Uterus (tissue), 3 donors: ENCODE measurements at regions not wholly inside any gene's neighbourhood (a gene's known extent, or its start where the extent isn't known, plus 50 kb on each side); places are given as distances from the start of the nearest gene placed in this dataset.

Experiments used
- DNase-seq, 2 donors: peaks; one replicate each; pipeline ENCODE4 v3.0.0-alpha.2; 2019 to 2020
- H3K27ac ChIP-seq, 2 donors: fragments of 200-600 bp; sonication (generic); 1 replicate in 1 of 2; 2 replicates in 1 of 2; pipeline ENCODE4 v1.5.1; 2016 to 2018
- H3K27me3 ChIP-seq, 2 donors: fragments of 200-600 bp; sonication (generic); one replicate each; pipeline ENCODE4 v1.5.1; 2018 to 2019; ENCODE audit warnings: control low read depth in 1 of 2
- H3K36me3 ChIP-seq, 2 donors: fragments of 200-600 bp; sonication (generic); one replicate each; pipeline ENCODE4 v1.5.1; 2019; ENCODE audit warnings: control low read depth in 1 of 2
- H3K4me1 ChIP-seq, 2 donors: fragments of 200-600 bp; sonication (generic); one replicate each; pipeline ENCODE4 v1.5.1; 2018 to 2019; ENCODE audit warnings: control low read depth in 1 of 2
- H3K4me3 ChIP-seq, 2 donors: fragments of 200-600 bp; sonication (generic); 1 replicate in 1 of 2; 2 replicates in 1 of 2; pipeline ENCODE4 v1.5.1; 2018 to 2019; ENCODE audit warnings: mild to moderate bottlenecking in 1 of 2
- H3K9me3 ChIP-seq, 2 donors: fragments of 200-600 bp; sonication (generic); one replicate each; pipeline ENCODE4 v1.5.1; 2019; ENCODE audit warnings: control low read depth in 1 of 2
- CTCF ChIP-seq, 4 experiments: fragments of 200-600 bp in 2 of 4; fragments of 450-650 bp in 2 of 4; sonication (generic) in 2 of 4; IDR thresholded peaks; one replicate each; pipeline ENCODE4 v1.5.1; 2016 to 2019; ENCODE audit warnings: antibody characterized with exemption in 4 of 4, mild to moderate bottlenecking in 2 of 4, moderate library complexity in 1 of 4
- POLR2A ChIP-seq, 2 donors: fragments of 450-650 bp; IDR thresholded peaks; one replicate each; pipeline ENCODE4 v1.6.1; 2016; ENCODE audit warnings: antibody characterized with exemption in 2 of 2, mild to moderate bottlenecking in 1 of 2, moderate library complexity in 1 of 2
- intact Hi-C: fragments of 100-400 bp; cut with DNase I; formaldehyde crosslinking; loops from one replicate; pipeline ENCODE4 v1.15.1; 2023; ENCODE audit warnings: low total_unique reads
- donor health status: DM: yes; HTN: yes; CAD: no.

GRCh38 chr3:62938583-62938982, 63.4 kb upstream of the CADPS start:
- DNase-seq: no peak
- no peak overlapping the region for H3K27ac ChIP-seq

DNA sequence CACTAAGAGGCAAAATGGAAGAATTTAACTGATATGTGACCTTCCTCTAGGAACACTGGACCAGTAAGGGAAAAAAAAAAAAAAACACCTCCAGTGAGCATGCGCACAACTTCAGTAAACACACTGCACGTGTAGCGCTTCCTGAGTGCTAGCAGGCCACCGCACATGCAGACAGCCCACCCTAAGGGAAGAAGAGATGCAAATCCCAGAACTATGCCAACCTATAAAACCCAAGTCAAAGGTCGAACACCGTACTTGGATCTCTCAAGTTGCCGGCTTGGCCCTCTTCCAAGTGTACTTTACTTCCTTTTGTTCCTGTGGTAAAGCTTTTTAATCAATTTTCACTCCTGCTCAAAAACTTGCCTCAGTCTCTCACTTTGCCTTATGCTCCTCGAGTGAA, 64.5 kb upstream of the CADPS start:
- Histone ChIP-seq H3K27me3 (no peaks in the 10 kb centered on the region), H3K9me3 (no peaks in the 10 kb centered on the region), H3K36me3 (no peaks in the 10 kb centered on the region), H3K4me1 (no peaks in the 10 kb centered on the region), H3K4me3 (no peak overlapping the region), H3K27ac (no peak overlapping the region)
- TF ChIP-seq CTCF (IDR thresholded peaks at IDR 0.05) (no peak), POLR2A (IDR thresholded peaks at IDR 0.05) (no peak)
- intact Hi-C loops: no loop called here
- no peak for DNase-seq

More at GRCh38 chr3:62938583-62938982, 63.4 kb upstream of the CADPS start:
- intact Hi-C loops: no loop called here
- Histone ChIP-seq H3K27me3 (no peaks in the 10 kb centered on the region), H3K4me3 (no peak overlapping the region), H3K9me3 (no peaks in the 10 kb centered on the region), H3K4me1 (no peaks in the 10 kb centered on the region), H3K36me3 (no peaks in the 10 kb centered on the region)
- TF ChIP-seq CTCF (IDR thresholded peaks at IDR 0.05) (no peak), POLR2A (IDR thresholded peaks at IDR 0.05) (no peak)

GRCh38 chr3:62940771-62941563, 65.8 kb upstream of the CADPS start:
- intact Hi-C loops: no loop called here
- Histone ChIP-seq H3K27ac (no peak overlapping the region), H3K36me3 (no peaks in the 10 kb centered on the region), H3K27me3 (no peaks in the 10 kb centered on the region), H3K9me3 (no peaks in the 10 kb centered on the region), H3K4me3 (no peak overlapping the region), H3K4me1 (no peaks in the 10 kb centered on the region)
- TF ChIP-seq POLR2A (IDR thresholded peaks at IDR 0.05) (no peak), CTCF (IDR thresholded peaks at IDR 0.05) (no peak)
- DNase-seq: no peak

GRCh38 chr3:62942227-62942626, 67.0 kb upstream of the CADPS start:
- no peak overlapping the region for H3K27ac ChIP-seq
- H3K4me1 ChIP-seq: no peaks in the 10 kb centered on the region
- intact Hi-C loops: no loop called here
- no peaks in the 10 kb centered on the region for H3K9me3 ChIP-seq
- no peaks in the 10 kb centered on the region for H3K27me3 ChIP-seq
- DNase-seq: no peak
- TF ChIP-seq POLR2A (IDR thresholded peaks at IDR 0.05) (no peak), CTCF (IDR thresholded peaks at IDR 0.05) (no peak)
- H3K4me3 ChIP-seq: no peak overlapping the region
- no peaks in the 10 kb centered on the region for H3K36me3 ChIP-seq

DNA sequence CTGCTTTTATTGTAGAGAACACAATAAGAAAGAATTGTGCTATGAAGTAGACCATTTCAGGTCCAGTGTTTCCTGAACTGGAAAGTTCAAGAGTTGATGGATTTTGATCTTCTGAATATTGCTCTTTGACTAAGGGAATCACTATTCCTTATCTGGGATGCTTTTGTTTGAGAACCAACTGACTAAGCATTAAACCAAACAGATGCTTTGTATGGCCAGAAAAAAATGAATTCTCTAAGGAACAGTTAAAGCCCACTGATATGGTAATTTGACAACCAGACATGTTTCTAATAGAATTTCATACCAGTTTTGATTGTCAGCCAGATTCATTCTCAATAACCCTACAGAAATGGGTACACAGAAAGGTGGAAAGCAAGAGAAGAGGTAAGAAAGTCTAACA, 67.5 kb upstream of the CADPS start:
- intact Hi-C loops: no loop called here
- Histone ChIP-seq H3K9me3 (no peaks in the 10 kb centered on the region), H3K4me3 (no peak overlapping the region), H3K27ac (no peak overlapping the region), H3K36me3 (no peaks in the 10 kb centered on the region), H3K27me3 (no peaks in the 10 kb centered on the region), H3K4me1 (no peaks in the 10 kb centered on the region)
- DNase-seq: no peak
- no peak for TF ChIP-seq CTCF (IDR thresholded peaks at IDR 0.05)
- no peak for TF ChIP-seq POLR2A (IDR thresholded peaks at IDR 0.05)
